ENCODE measurements at regions not wholly inside any gene's neighbourhood (a gene's known extent, or its start where the extent isn't known, plus 50 kb on each side); places are given as distances from the start of the nearest gene placed in this dataset.

DNA sequence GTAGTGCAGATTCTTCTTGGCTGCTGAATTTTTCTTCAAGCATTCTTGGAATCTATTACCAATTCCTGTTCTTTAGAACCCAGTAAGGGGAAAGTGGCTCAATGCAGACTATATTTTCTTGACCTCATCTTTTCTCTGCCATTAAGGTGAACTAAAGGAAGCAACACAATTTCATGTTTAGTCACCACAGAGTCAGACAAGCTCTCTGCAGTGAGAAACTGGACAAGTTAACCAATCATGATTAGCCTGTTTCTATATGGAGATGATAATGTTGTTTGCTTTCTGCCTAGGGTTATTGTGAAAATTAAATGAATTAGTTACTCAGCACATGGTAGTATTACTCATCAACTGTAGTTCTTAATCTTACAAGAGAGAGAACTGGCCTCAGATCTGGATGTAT, 1075.1 kb downstream of the AGBL1 start:
- peak; percentile 83 for DNase-seq (ENCODE audit: low read depth)

DNA sequence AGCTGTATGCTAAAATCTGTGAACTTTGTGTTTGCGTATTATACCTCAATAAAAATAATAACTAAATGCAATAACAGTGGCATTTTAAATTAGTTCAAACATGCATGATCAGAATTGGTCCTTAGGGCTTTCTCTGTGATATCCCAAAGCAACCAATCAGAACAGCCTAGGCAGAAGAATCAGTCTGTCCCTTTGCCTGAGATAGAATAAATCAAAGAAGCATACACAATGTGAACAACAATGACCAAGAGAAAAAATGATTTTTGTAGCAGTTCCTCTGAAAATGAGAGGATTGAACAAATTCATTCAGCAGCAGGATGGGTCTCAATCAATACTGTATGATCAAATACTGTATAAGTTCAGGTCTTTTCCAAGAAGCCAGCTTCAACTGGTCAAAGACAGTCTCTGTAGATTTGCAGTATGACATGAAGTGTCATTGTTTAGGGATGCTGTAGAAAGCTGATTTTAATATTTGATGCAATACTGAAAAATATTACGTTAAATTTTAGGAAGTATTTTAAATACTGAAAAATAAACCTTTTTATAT, 1071.6 kb downstream of the AGBL1 start:
- no peak for DNase-seq (ENCODE audit: low read depth)

DNA sequence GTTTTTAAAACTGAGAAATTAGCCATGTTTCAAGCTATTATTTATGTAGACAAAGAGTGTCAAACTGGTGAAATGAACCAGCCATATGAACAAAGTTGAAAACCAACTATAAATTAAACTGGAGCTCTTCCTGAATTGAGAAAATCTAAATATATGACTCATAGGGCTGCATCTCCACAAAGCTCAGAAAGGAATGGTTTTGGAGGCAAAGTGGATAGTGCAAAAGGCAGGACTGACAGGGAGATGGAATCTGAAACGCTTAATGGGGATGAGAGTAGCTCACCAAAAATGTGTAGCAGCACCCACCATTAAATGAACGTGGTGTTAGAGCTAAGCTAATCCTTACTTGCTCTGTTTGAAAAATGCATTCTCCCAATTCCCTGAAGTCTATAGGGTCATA, 1066.0 kb downstream of the AGBL1 start:
- DNase-seq (ENCODE audit: low read depth) = peak; percentile 32

DNA sequence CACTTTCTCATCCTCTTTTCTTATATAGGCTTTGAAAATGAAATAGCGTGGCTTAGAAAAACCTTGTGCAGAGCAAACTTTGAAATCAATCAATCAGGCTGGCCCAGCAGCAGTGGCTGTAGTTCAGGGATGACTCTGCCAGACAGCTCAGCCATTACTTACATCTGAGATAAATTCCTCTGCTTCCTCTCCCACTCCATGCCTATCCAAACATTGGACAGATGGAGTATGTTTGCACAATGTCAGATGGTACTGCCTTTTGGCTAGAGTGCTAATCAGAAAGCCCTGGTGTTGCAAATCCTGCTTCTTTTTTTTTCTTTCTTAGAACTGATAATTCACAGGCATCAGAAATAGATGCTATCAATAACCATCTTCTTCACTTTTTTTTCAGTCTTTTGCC, 1065.1 kb downstream of the AGBL1 start:
- peak; percentile 50 for DNase-seq (ENCODE audit: low read depth)

DNA sequence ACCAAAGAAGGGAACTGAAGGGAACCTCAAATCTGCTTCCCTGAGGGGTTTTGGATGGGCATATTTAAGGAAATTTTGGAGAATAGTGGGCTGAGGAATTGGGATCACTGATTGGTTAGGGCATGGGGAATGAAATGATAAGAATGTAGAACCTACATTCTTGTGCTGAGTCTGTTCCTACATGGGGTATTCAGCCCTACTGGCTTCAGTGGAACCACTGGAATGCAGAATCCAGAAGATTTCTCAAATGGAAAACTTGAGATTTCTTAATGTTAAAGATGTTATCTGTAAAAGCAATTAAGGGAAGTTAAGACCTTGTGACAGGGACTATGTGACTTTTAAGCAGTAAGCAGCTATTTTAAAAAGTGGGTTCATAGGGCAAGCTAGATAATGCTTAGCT, 1062.4 kb downstream of the AGBL1 start:
- DNase-seq (ENCODE audit: low read depth) = no peak

DNA sequence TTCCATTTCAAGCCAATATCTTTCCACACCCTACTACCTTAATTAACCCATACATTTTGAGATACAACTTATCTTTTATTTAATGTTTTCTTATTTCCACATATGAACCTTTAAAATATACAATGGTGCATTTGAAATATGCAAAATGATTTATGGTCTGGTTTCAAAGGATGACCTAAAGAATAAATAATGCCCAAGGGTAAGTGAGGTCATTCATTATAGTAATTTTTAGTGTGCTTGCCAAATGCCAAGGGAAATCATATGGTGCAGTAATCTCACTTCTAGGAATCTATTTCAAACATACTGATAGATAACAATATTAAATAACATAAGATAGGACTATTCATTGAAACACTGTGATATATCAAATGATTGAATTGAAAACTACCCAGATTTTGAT, 1055.4 kb downstream of the AGBL1 start:
- peak; percentile 24 for DNase-seq (ENCODE audit: low read depth)

DNA sequence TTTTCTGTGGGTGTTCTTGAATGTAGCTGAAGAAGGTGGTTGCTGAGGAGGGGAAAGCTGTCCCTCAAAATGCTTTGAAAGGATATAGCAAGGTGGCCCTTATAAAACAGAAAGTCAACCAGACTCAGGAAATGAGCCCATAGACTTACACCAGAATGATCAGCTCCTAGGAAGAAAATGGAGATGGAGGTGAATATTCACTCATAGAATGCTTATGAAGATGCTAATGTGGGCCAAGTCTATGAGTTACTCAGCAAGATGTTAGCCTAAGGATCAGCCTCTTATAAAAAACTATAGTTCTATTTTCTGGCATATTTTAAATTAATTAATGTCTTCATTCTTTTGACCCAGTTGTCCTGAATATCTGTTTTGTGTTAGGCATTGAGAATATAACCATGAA, 1054.0 kb downstream of the AGBL1 start:
- no peak for DNase-seq (ENCODE audit: low read depth)

DNA sequence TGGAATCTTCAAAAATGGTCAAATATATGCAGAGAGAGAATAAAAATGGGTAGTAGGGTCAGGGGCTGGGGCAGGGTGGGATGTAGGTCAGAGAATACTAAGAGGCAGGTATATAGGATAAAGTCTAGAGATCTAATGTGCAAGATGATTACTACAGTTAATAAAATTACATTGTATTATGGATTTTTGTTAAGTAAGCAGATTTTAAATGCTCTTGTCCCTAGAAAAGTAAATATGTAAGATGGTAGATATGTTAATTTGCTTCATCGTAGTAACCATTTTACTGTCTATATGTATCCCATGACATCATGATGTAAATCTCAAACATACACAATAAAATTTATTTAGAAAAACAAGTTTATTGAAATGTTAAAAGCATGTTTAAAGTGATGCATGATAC, 1051.4 kb downstream of the AGBL1 start:
- DNase-seq (ENCODE audit: low read depth) = no peak

DNA sequence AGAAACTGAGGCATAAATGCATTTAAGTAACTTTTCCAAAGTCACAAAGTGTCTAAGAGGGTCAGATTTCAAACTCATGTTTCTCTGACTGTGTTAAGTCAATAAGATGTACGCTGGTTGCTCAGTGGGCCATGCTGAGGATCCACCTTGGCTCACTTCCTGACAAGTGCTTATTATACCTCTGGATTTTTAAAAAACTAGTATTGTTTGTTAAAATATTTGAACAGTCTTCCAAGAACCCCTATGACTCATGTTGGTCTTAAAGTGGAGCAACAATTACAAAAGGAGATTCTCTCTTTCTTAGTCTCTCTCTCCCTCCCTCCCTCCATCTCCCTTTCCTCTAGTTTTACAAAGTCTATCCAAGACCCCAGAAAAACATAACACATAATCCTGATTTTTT, 1050.2 kb downstream of the AGBL1 start:
- DNase-seq (ENCODE audit: low read depth) = no peak

DNA sequence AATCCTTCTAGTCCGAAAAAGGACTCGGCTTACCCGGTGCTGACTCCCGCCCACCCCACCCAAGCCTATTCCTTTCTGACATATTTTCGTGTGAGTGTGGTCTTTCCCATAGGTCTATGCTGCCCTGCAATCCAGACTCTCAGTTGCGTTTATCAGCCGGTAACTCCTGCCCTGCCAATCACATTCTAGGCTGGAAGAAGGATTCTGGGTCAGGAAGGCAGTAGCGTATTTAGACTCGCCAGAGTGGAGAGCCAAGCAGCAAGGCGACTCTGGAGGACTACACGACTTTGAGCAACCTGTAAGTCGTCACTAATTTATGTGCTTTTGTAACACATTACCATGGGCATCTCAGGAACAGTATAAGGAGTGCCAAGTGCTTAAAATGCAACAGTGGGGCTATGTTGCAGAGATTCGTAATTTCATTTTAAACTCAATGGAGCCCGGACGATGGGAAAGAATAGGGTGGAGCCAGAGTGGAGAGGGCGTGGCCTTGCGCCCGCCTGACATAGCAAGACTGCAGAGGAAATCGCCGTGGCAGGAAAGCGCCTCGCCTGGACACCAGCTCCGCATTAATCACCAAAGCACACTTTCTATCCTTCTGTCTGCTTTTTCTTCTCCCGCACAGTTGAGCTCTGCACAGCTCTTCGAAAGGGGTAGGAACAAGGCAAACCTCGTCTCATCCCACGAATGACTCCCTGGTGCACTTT, 1044.2 kb downstream of the AGBL1 start:
- no peak for DNase-seq (ENCODE audit: low read depth)

DNA sequence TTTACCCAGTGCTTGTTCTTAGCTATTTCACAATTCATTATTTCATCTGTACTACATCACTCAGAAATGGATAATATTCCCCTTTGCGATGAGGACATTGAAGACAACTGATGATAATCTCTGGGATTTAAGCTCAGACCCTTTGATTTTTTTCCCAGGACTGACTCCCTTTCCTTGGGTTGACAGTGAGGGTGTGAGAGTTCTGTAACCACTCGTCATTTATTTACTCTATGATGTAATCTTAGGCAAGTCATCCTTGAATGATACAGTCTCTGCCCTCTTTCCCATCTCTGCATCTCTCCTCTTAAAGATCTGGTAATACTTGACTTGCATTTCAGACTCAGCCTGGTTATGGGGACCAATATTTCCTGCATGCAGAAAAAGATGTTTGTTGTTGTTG, 1041.7 kb downstream of the AGBL1 start:
- DNase-seq (ENCODE audit: low read depth) = peak; percentile 15

DNA sequence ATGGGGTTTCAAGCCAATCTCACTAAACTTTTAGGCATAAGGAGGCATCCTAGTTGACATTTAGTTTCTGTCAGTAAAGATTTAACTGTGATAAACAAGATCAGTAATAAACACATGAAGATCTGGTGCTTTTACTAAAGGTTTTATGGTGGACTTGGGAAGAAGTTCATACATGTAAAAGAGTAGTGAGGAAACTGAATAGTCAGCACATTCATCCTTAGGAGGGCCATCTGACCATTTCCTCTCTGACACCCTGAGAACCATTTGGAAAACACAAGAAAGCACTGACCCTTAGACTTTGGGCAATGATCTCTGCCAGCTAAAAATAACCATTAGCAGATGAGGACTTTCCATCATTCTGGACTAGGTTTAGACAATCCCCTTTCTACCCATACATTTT, 1040.9 kb downstream of the AGBL1 start:
- DNase-seq (ENCODE audit: low read depth) = no peak

DNA sequence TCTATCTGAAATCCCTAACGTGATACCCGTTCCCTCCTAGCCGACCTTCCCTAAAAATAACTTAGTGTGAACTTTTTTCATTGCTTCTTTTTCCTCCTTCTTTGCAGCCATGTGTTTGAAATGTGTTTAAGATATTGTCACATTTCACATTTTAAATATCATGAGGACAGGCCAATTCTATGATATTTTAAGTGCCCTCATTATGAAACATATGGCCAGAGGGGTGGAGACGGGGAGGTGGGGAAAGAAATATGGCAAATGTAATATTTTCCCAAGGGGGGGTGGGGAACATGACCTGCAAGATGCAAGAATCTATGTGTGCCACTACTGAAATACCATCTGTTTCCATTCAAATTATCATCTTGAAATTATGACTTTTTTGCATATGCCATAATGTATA, 1039.2 kb downstream of the AGBL1 start:
- no peak for DNase-seq (ENCODE audit: low read depth)

DNA sequence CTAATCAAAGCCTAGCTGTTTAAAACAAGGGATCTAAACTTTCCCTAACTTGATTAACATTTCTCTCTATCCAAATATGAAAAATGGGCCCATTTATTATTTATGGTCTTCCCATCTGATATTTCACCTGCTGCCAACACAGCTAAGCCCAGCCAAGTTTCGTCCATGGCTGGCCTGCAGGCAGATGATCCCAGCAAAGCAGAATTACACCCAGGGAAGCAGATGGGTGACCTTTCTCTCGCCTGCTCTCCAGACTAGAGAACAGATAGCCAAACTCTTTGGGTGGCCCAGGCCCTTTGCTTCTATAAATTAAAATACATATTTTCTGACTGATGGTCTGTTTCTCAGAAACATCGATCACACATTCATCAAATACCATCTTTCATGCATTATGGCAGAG, 1038.8 kb downstream of the AGBL1 start:
- DNase-seq (ENCODE audit: low read depth) = no peak

DNA sequence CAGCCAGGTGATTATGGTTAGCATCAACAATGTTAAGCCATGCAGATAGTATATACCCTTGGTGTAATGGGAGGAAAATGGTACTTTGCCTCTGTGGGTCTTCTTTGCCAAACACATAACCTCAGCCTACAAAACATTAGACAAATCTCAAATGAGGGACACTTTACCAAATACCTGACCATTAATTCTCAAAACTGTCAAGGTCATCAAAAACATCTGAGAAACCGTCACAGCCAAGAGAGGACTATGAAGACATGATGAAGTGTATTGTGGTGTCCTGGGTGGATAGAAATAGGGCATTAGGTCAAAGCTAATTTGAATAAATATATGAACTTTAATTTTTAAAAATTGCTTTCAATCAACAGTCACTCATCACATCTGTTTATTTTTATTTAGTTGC, 1036.1 kb downstream of the AGBL1 start:
- no peak for DNase-seq (ENCODE audit: low read depth)

DNA sequence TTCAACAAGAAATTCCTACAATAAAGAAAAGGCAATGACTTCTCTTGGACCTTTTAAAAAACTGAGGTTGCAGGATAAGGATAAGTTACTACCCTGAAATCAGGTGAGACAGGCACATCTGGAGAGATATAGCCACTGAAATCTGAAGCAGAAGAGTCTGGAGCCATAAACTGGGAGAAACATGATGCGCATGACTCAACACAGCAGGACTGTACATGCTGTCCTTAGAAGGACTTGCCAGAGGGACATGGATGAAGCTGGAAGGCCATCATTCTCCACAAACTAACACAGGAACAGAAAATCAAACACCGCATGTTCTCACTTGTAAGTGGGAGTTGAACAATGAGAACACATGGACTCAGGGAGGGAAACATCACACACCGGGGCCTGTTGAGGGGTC, 1020.2 kb downstream of the AGBL1 start:
- no peak for DNase-seq (ENCODE audit: low read depth)

DNA sequence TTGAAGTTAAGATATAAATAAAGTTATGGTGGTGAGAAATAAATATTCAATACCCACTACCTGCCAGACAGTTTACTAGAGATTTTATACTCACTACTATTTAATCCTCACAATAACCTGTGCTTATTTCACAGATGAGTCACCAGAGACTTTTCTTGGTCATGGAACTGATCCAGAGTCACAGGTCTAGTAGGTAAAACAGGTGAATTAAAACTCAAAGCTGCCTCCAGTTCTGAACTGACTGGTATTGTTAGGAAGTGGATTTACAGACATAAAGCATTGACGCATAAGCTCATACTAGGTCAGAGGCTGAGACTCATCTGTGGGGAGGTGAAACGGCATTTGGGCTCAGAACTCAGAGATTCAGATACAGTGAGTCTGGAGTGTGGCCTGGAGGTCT, 1009.9 kb downstream of the AGBL1 start:
- DNase-seq (ENCODE audit: low read depth) = no peak

DNA sequence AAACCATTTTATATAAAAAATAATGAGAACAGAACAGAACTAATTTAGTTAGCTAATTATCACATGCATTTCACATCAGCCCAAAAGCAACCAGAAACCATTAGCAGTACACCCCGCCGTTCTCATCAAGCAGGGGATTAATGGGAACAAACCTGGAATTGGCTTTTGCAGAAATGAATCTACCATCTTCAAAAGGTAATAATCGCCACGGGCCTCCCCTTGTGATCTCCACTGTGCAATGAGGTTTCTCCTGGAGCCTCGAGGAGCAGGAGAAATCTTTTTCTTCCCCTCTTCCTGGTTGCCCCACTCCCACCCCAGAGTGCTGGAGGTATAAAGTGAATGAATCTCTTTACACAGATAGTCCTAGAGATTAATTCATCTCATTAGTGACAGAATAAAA, 1003.5 kb downstream of the AGBL1 start:
- DNase-seq (ENCODE audit: low read depth) = no peak

DNA sequence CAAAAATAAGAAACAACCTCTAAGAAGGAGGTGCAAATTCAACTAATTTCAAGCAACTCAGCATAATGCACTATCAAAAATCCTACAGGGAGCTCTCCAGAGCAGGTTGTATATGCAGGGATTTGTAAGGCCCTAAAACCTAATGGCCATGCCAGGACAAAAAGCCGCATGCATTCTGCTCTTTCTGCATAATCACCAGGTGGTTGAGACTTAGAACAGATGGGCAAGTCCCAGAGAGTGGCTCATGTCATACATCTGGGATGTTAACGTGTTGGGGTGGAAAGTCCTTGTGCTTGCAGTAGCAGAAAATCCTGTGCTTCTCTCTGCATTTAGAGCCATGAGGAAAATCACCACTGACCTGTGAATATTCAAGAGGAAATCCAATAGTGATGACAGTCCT, 1002.9 kb downstream of the AGBL1 start:
- DNase-seq (ENCODE audit: low read depth) = no peak

DNA sequence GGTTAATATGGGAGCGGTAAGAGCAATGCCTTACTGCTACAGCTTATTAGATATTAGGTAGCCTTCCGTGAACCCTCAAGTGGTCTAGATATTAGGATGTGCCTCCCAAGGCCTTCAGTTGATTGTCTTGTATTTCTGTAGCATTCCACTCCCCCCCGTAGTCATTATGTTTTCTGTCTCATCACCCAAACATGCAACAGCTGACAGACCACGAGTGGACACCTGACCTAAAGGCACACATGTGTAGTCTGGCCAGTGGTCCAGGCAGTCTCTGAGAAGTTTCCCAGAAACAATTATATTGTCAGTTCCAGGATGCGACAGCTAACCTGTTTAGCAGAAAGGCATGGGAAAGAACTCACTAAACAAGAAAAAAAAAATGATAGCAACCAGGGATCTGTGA, 1000.9 kb downstream of the AGBL1 start:
- no peak for DNase-seq (ENCODE audit: low read depth)
